DND-41 (cell line): ENCODE measurements at regions not wholly inside any gene's neighbourhood (a gene's known extent, or its start where the extent isn't known, plus 50 kb on each side); places are given as distances from the start of the nearest gene placed in this dataset.

Experiments
- ATAC-seq: fragments of 200-7000 bp; cut with Tn5 transposase; 3 replicates; pipeline ENCODE4 v1.9.1; 2021; ENCODE audit warnings: low read depth; ENCODE audit not compliant: insufficient read depth
- DNase-seq: peaks from one replicate; pipeline ENCODE4 v3.0.0-alpha.2; 2020
- H2AFZ ChIP-seq: 2 replicates; pipeline ENCODE4 v1.6.0; 2012; ENCODE audit warnings: low read depth, low read length
- H3K27ac ChIP-seq: 2 replicates; pipeline ENCODE4 v1.5.1; 2012; ENCODE audit warnings: low read length, inconsistent platforms
- H3K27me3 ChIP-seq: fragments of 200-600 bp; sonication (generic); 2 replicates; pipeline ENCODE4 v1.6.0; 2012; ENCODE audit warnings: low read length, mild to moderate bottlenecking, inconsistent platforms; ENCODE audit not compliant: insufficient read depth, poor library complexity
- H3K36me3 ChIP-seq: 2 replicates; pipeline ENCODE4 v1.5.1; 2012; ENCODE audit warnings: low read length, inconsistent platforms; ENCODE audit not compliant: insufficient read depth
- H3K4me1 ChIP-seq: 2 replicates; pipeline ENCODE4 v1.5.1; 2012; ENCODE audit warnings: mild to moderate bottlenecking, low read length; ENCODE audit not compliant: insufficient read depth
- H3K4me2 ChIP-seq: 2 replicates; pipeline ENCODE4 v1.6.0; 2012; ENCODE audit warnings: mild to moderate bottlenecking, moderate library complexity, low read length, inconsistent platforms; ENCODE audit not compliant: insufficient read depth
- H3K4me3 ChIP-seq, 2 experiments: fragments of 200-600 bp in 1 of 2; shearing (Covaris generic) in 1 of 2; 2 replicates each; pipeline ENCODE4 v1.5.1; 2012 to 2016; ENCODE audit warnings: inconsistent platforms in 2 of 2, low read length in 2 of 2, mild to moderate bottlenecking in 2 of 2, low read depth in 1 of 2, moderate library complexity in 1 of 2
- H3K79me2 ChIP-seq: 2 replicates; pipeline ENCODE4 v1.6.0; 2012; ENCODE audit warnings: low read length, inconsistent platforms; ENCODE audit not compliant: insufficient read depth
- H3K9ac ChIP-seq: 2 replicates; pipeline ENCODE4 v1.6.0; 2012; ENCODE audit warnings: low read depth, mild to moderate bottlenecking, inconsistent platforms, low read length, moderate library complexity
- H3K9me3 ChIP-seq: 2 replicates; pipeline ENCODE4 v1.5.1; 2012; ENCODE audit warnings: low read length, moderate library complexity, mild to moderate bottlenecking, inconsistent platforms; ENCODE audit not compliant: insufficient read depth, severe bottlenecking
- H4K20me1 ChIP-seq: 2 replicates; pipeline ENCODE4 v1.6.0; 2012; ENCODE audit warnings: low read length; ENCODE audit not compliant: insufficient read depth
- CTCF ChIP-seq: IDR thresholded peaks from 2 replicates; pipeline ENCODE4 v1.5.1; 2012; ENCODE audit warnings: borderline replicate concordance, low read length, moderate library complexity, mild to moderate bottlenecking; ENCODE audit not compliant: poor library complexity, severe bottlenecking; ENCODE audit errors: extremely low read depth
- EZH2 ChIP-seq: IDR thresholded peaks from 3 replicates; pipeline ENCODE4 v1.6.1; 2012; ENCODE audit warnings: borderline replicate concordance, low read depth, mild to moderate bottlenecking, moderate library complexity, low read length, inconsistent platforms; ENCODE audit not compliant: severe bottlenecking

- Histone ChIP-seq H3K27me3 (no peaks in the 10 kb centered on the region), H3K9ac (no peak overlapping the region), H3K4me3 (no peak overlapping the region), H3K36me3 (no peaks in the 10 kb centered on the region), H3K9me3 (no peaks in the 10 kb centered on the region), H3K4me2 (no peak overlapping the region), H3K79me2 (no peaks in the 10 kb centered on the region), H4K20me1 (no peaks in the 10 kb centered on the region), H3K27ac (no peak overlapping the region), H2AFZ (no peak overlapping the region), H3K4me1 (no peaks in the 10 kb centered on the region)
- DNase-seq, result no peak
- TF ChIP-seq CTCF (no peak), EZH2 (no peak)
- no peak for ATAC-seq
These were observed 781.4 kb upstream of the TMEM132C start for GRCh38 chr12:127485528-127485927.

GRCh38 chr12:127487031-127487430, 779.9 kb upstream of the TMEM132C start:
- no peaks in the 10 kb centered on the region for H4K20me1 ChIP-seq
- no peak overlapping the region for H2AFZ ChIP-seq
- no peak overlapping the region for H3K9ac ChIP-seq
- no peaks in the 10 kb centered on the region for H3K79me2 ChIP-seq
- H3K4me2 ChIP-seq, result no peak overlapping the region
- DNase-seq, result no peak
- ATAC-seq, result no peak
- no peaks in the 10 kb centered on the region for H3K27me3 ChIP-seq
- H3K9me3 ChIP-seq, result no peaks in the 10 kb centered on the region
- H3K27ac ChIP-seq, result no peak overlapping the region
- TF ChIP-seq CTCF (no peak), EZH2 (no peak)
- no peaks in the 10 kb centered on the region for H3K36me3 ChIP-seq
- no peaks in the 10 kb centered on the region for H3K4me1 ChIP-seq
- no peak overlapping the region for H3K4me3 ChIP-seq

- H3K4me2 ChIP-seq, result no peak overlapping the region
- no peak for ATAC-seq
- H3K36me3 ChIP-seq, result no peaks in the 10 kb centered on the region
- H3K4me1 ChIP-seq, result no peaks in the 10 kb centered on the region
- no peak overlapping the region for H2AFZ ChIP-seq
- no peak overlapping the region for H3K9ac ChIP-seq
- no peaks in the 10 kb centered on the region for H4K20me1 ChIP-seq
- H3K9me3 ChIP-seq, result no peaks in the 10 kb centered on the region
- no peak overlapping the region for H3K27ac ChIP-seq
- no peaks in the 10 kb centered on the region for H3K27me3 ChIP-seq
- no peaks in the 10 kb centered on the region for H3K79me2 ChIP-seq
- H3K4me3 ChIP-seq, result no peak overlapping the region
- no peak for DNase-seq
- TF ChIP-seq CTCF (no peak), EZH2 (no peak)
These were observed 777.9 kb upstream of the TMEM132C start for GRCh38 chr12:127489061-127489460.
